DND-41 (cell line): ENCODE measurements at regions not wholly inside any gene's neighbourhood (a gene's known extent, or its start where the extent isn't known, plus 50 kb on each side); places are given as distances from the start of the nearest gene placed in this dataset.

Source experiments
- ATAC-seq: fragments of 200-7000 bp; cut with Tn5 transposase; 3 replicates; pipeline ENCODE4 v1.9.1; 2021; ENCODE audit warnings: low read depth; ENCODE audit not compliant: insufficient read depth
- DNase-seq: peaks from one replicate; pipeline ENCODE4 v3.0.0-alpha.2; 2020
- H2AFZ ChIP-seq: 2 replicates; pipeline ENCODE4 v1.6.0; 2012; ENCODE audit warnings: low read depth, low read length
- H3K27ac ChIP-seq: 2 replicates; pipeline ENCODE4 v1.5.1; 2012; ENCODE audit warnings: low read length, inconsistent platforms
- H3K27me3 ChIP-seq: fragments of 200-600 bp; sonication (generic); 2 replicates; pipeline ENCODE4 v1.6.0; 2012; ENCODE audit warnings: low read length, mild to moderate bottlenecking, inconsistent platforms; ENCODE audit not compliant: insufficient read depth, poor library complexity
- H3K36me3 ChIP-seq: 2 replicates; pipeline ENCODE4 v1.5.1; 2012; ENCODE audit warnings: low read length, inconsistent platforms; ENCODE audit not compliant: insufficient read depth
- H3K4me1 ChIP-seq: 2 replicates; pipeline ENCODE4 v1.5.1; 2012; ENCODE audit warnings: mild to moderate bottlenecking, low read length; ENCODE audit not compliant: insufficient read depth
- H3K4me2 ChIP-seq: 2 replicates; pipeline ENCODE4 v1.6.0; 2012; ENCODE audit warnings: mild to moderate bottlenecking, moderate library complexity, low read length, inconsistent platforms; ENCODE audit not compliant: insufficient read depth
- H3K4me3 ChIP-seq, 2 experiments: fragments of 200-600 bp in 1 of 2; shearing (Covaris generic) in 1 of 2; 2 replicates each; pipeline ENCODE4 v1.5.1; 2012 to 2016; ENCODE audit warnings: inconsistent platforms in 2 of 2, low read length in 2 of 2, mild to moderate bottlenecking in 2 of 2, low read depth in 1 of 2, moderate library complexity in 1 of 2
- H3K79me2 ChIP-seq: 2 replicates; pipeline ENCODE4 v1.6.0; 2012; ENCODE audit warnings: low read length, inconsistent platforms; ENCODE audit not compliant: insufficient read depth
- H3K9ac ChIP-seq: 2 replicates; pipeline ENCODE4 v1.6.0; 2012; ENCODE audit warnings: low read depth, mild to moderate bottlenecking, inconsistent platforms, low read length, moderate library complexity
- H3K9me3 ChIP-seq: 2 replicates; pipeline ENCODE4 v1.5.1; 2012; ENCODE audit warnings: low read length, moderate library complexity, mild to moderate bottlenecking, inconsistent platforms; ENCODE audit not compliant: insufficient read depth, severe bottlenecking
- H4K20me1 ChIP-seq: 2 replicates; pipeline ENCODE4 v1.6.0; 2012; ENCODE audit warnings: low read length; ENCODE audit not compliant: insufficient read depth
- CTCF ChIP-seq: IDR thresholded peaks from 2 replicates; pipeline ENCODE4 v1.5.1; 2012; ENCODE audit warnings: borderline replicate concordance, low read length, moderate library complexity, mild to moderate bottlenecking; ENCODE audit not compliant: poor library complexity, severe bottlenecking; ENCODE audit errors: extremely low read depth
- EZH2 ChIP-seq: IDR thresholded peaks from 3 replicates; pipeline ENCODE4 v1.6.1; 2012; ENCODE audit warnings: borderline replicate concordance, low read depth, mild to moderate bottlenecking, moderate library complexity, low read length, inconsistent platforms; ENCODE audit not compliant: severe bottlenecking

GRCh38 chr1:218760601-218761570 is 412.8 kb upstream of the LYPLAL1 start:
- no peaks in the 10 kb centered on the region for H3K79me2 ChIP-seq
- no peak overlapping the region for H3K9ac ChIP-seq
- peaks cover 1% of the 10 kb centered on the region for H3K9me3 ChIP-seq
- no peak for ATAC-seq
- no peak overlapping the region for H3K4me2 ChIP-seq
- H3K4me3 ChIP-seq = no peak overlapping the region
- H2AFZ ChIP-seq = no peak overlapping the region
- no peak for TF ChIP-seq EZH2
- TF ChIP-seq CTCF = no peak
- no peak overlapping the region for H3K27ac ChIP-seq
- no peaks in the 10 kb centered on the region for H3K4me1 ChIP-seq
- H4K20me1 ChIP-seq = no peaks in the 10 kb centered on the region
- H3K27me3 ChIP-seq = no peaks in the 10 kb centered on the region
- no peak for DNase-seq
- H3K36me3 ChIP-seq = no peaks in the 10 kb centered on the region

GRCh38 chr1:218763538-218763937 is 410.1 kb upstream of the LYPLAL1 start:
- Histone ChIP-seq H3K9me3 (no peaks in the 10 kb centered on the region), H3K27ac (no peak overlapping the region), H3K36me3 (no peaks in the 10 kb centered on the region), H3K79me2 (no peaks in the 10 kb centered on the region), H3K4me1 (no peaks in the 10 kb centered on the region), H3K4me2 (no peak overlapping the region), H3K27me3 (no peaks in the 10 kb centered on the region), H4K20me1 (no peaks in the 10 kb centered on the region), H3K4me3 (no peak overlapping the region), H3K9ac (no peak overlapping the region), H2AFZ (no peak overlapping the region)
- no peak for TF ChIP-seq CTCF
- no peak for TF ChIP-seq EZH2
- no peak for DNase-seq
- no peak for ATAC-seq

GRCh38 chr1:218765753-218766152 is 407.9 kb upstream of the LYPLAL1 start:
- Histone ChIP-seq H3K9ac (no peak overlapping the region), H3K27me3 (no peaks in the 10 kb centered on the region), H3K27ac (no peak overlapping the region), H4K20me1 (no peaks in the 10 kb centered on the region), H3K4me3 (no peak overlapping the region), H3K9me3 (no peaks in the 10 kb centered on the region), H3K4me2 (no peak overlapping the region), H3K4me1 (no peaks in the 10 kb centered on the region), H2AFZ (no peak overlapping the region), H3K36me3 (no peaks in the 10 kb centered on the region), H3K79me2 (no peaks in the 10 kb centered on the region)
- DNase-seq = no peak
- TF ChIP-seq CTCF = no peak
- TF ChIP-seq EZH2 = no peak
- ATAC-seq = no peak
